GM06990 (cell line): ENCODE measurements at regions not wholly inside any gene's neighbourhood (a gene's known extent, or its start where the extent isn't known, plus 50 kb on each side); places are given as distances from the start of the nearest gene placed in this dataset.

ENCODE experiments used
- DNase-seq: peaks from one replicate; pipeline ENCODE4 v3.0.0-alpha.2; 2011; ENCODE audit not compliant: insufficient read length; ENCODE audit errors: extremely low read depth
- H3K27me3 ChIP-seq: replicated peaks from 2 replicates; pipeline ENCODE4 v1.6.0; 2011; ENCODE audit warnings: low read length; ENCODE audit not compliant: control insufficient read depth, insufficient read depth
- H3K36me3 ChIP-seq: 2 replicates; pipeline ENCODE4 v1.5.1; 2011; ENCODE audit warnings: low read length; ENCODE audit not compliant: control insufficient read depth, insufficient read depth
- H3K4me3 ChIP-seq: replicated peaks from 2 replicates; pipeline ENCODE4 v1.5.1; 2011; ENCODE audit warnings: low read depth, mild to moderate bottlenecking, control low read depth, low read length
- CTCF ChIP-seq: IDR thresholded peaks from 2 replicates; pipeline ENCODE4 v1.5.1; 2011; ENCODE audit warnings: low read length, control low read depth, mild to moderate bottlenecking, inconsistent platforms; ENCODE audit not compliant: insufficient read depth, poor library complexity, severe bottlenecking

GRCh38 chr16:52165961-52166360 is 381.0 kb downstream of the TOX3 start:
- H3K36me3 ChIP-seq, result no peaks in the 10 kb centered on the region
- H3K27me3 ChIP-seq, result no peaks in the 10 kb centered on the region
- no peak for TF ChIP-seq CTCF
- H3K4me3 ChIP-seq, result no peak overlapping the region
- DNase-seq, result no peak

- Histone ChIP-seq H3K4me3 (no peak overlapping the region), H3K27me3 (no peaks in the 10 kb centered on the region), H3K36me3 (no peaks in the 10 kb centered on the region)
- no peak for TF ChIP-seq CTCF
- no peak for DNase-seq
Measured at GRCh38 chr16:52149003-52149402, 397.9 kb downstream of the TOX3 start.

- no peak for TF ChIP-seq CTCF
- Histone ChIP-seq H3K4me3 (no peak overlapping the region), H3K36me3 (no peaks in the 10 kb centered on the region), H3K27me3 (no peaks in the 10 kb centered on the region)
- DNase-seq, result no peak
Measured at GRCh38 chr16:52141871-52142270, 405.1 kb downstream of the TOX3 start.

GRCh38 chr16:52128361-52128760 is 418.6 kb downstream of the TOX3 start:
- no peak overlapping the region for H3K4me3 ChIP-seq
- no peaks in the 10 kb centered on the region for H3K36me3 ChIP-seq
- DNase-seq, result no peak
- TF ChIP-seq CTCF, result no peak
- no peaks in the 10 kb centered on the region for H3K27me3 ChIP-seq

- no peak for DNase-seq
- H3K4me3 ChIP-seq, result no peak overlapping the region
- no peaks in the 10 kb centered on the region for H3K27me3 ChIP-seq
- TF ChIP-seq CTCF, result no peak
- no peaks in the 10 kb centered on the region for H3K36me3 ChIP-seq
Measured at GRCh38 chr16:52123842-52124241, 423.1 kb downstream of the TOX3 start.

- no peak for TF ChIP-seq CTCF
- H3K4me3 ChIP-seq, result no peak overlapping the region
- H3K27me3 ChIP-seq, result no peaks in the 10 kb centered on the region
- DNase-seq, result no peak
- no peaks in the 10 kb centered on the region for H3K36me3 ChIP-seq
Measured at GRCh38 chr16:52123061-52123839, 423.7 kb downstream of the TOX3 start.
